IMR-90 (cell line): ENCODE measurements at regions not wholly inside any gene's neighbourhood (a gene's known extent, or its start where the extent isn't known, plus 50 kb on each side); places are given as distances from the start of the nearest gene placed in this dataset.

Experiments
- ATAC-seq: fragments of 200-7000 bp; cut with Tn5 transposase; 2 replicates; pipeline ENCODE4 v1.9.1; 2020; ENCODE audit warnings: low read depth, mild to moderate bottlenecking, moderate library complexity
- BruUV-seq: library from RNA; stranded (reverse); fragments of 400-500 nt; replicated peaks from 2 replicates; lab custom pipeline; 2021; lab: Mats Ljungman, UMichigan
- CTCF ChIA-PET: fragments of 300-600 bp; formaldehyde crosslinking; extraction: SDS; loops from one replicate; lab custom pipeline; 2021; ENCODE audit warnings: antibody characterized with exemption; lab: Yijun Ruan, JAX
- POLR2A ChIA-PET: fragments of 300-600 bp; sonication (Branson Sonifier 250); formaldehyde crosslinking; loops from one replicate; lab custom pipeline; 2022; ENCODE audit warnings: antibody characterized with exemption; ENCODE audit not compliant: unreplicated experiment; lab: Charles Lee
- DNase-seq: peaks from one replicate; pipeline ENCODE4 v3.0.0; 2013
- H2AFZ ChIP-seq: replicated peaks from 2 replicates; pipeline ENCODE3; 2013; ENCODE audit warnings: low read length, mild to moderate bottlenecking; ENCODE audit not compliant: poor library complexity
- H2AK5ac ChIP-seq: 2 replicates; pipeline ENCODE4 v1.6.1; 2013; ENCODE audit warnings: low read depth, low read length, inconsistent platforms
- H2AK9ac ChIP-seq: replicated peaks from 2 replicates; pipeline ENCODE3; 2013; ENCODE audit warnings: mild to moderate bottlenecking, low read depth, low read length, moderate library complexity; ENCODE audit not compliant: poor library complexity
- H2BK120ac ChIP-seq: 2 replicates; pipeline ENCODE4 v1.6.1; 2013; ENCODE audit warnings: low read depth, low read length, inconsistent platforms
- H2BK15ac ChIP-seq: 3 replicates; pipeline ENCODE4 v1.6.1; 2013; ENCODE audit warnings: low read depth, low read length, inconsistent platforms
- H2BK20ac ChIP-seq: 2 replicates; pipeline ENCODE4 v1.6.1; 2013; ENCODE audit warnings: low read depth, mild to moderate bottlenecking, inconsistent platforms, low read length, moderate library complexity
- H2BK5ac ChIP-seq: 2 replicates; pipeline ENCODE4 v1.6.1; 2013; ENCODE audit warnings: mild to moderate bottlenecking, low read depth, low read length, inconsistent platforms; ENCODE audit not compliant: poor library complexity, severe bottlenecking
- H3K14ac ChIP-seq: replicated peaks from 2 replicates; pipeline ENCODE4 v1.6.1; 2013; ENCODE audit warnings: low read depth, low read length, inconsistent platforms
- H3K18ac ChIP-seq: 2 replicates; pipeline ENCODE4 v1.6.1; 2013; ENCODE audit warnings: low read depth, low read length, control low read depth
- H3K23ac ChIP-seq: 2 replicates; pipeline ENCODE4 v1.6.1; 2013; ENCODE audit warnings: low read depth, low read length, inconsistent platforms
- H3K27ac ChIP-seq: 2 replicates; pipeline ENCODE4 v1.5.1; 2013; ENCODE audit warnings: mild to moderate bottlenecking, control low read depth, low read length; ENCODE audit not compliant: insufficient read depth
- H3K27me3 ChIP-seq: 2 replicates; pipeline ENCODE4 v1.6.1; 2013; ENCODE audit warnings: low read length; ENCODE audit not compliant: control insufficient read depth, insufficient read depth
- H3K36me3 ChIP-seq: 2 replicates; pipeline ENCODE4 v1.6.1; 2013; ENCODE audit warnings: low read length, mixed read lengths; ENCODE audit not compliant: control insufficient read depth, insufficient read depth
- H3K4ac ChIP-seq: 2 replicates; pipeline ENCODE4 v1.6.1; 2013; ENCODE audit warnings: low read depth, low read length, inconsistent platforms
- H3K4me1 ChIP-seq: 2 replicates; pipeline ENCODE4 v1.6.1; 2013; ENCODE audit warnings: low read length, mixed read lengths; ENCODE audit not compliant: control insufficient read depth, insufficient read depth
- H3K4me2 ChIP-seq: 2 replicates; pipeline ENCODE4 v1.6.1; 2013; ENCODE audit warnings: low read depth, mild to moderate bottlenecking, control low read depth, low read length, moderate library complexity
- H3K4me3 ChIP-seq: 2 replicates; pipeline ENCODE4 v1.5.1; 2013; ENCODE audit warnings: low read depth, mild to moderate bottlenecking, control low read depth, low read length, moderate library complexity; ENCODE audit not compliant: insufficient read depth
- H3K56ac ChIP-seq: 2 replicates; pipeline ENCODE4 v1.6.1; 2013; ENCODE audit warnings: low read length, inconsistent platforms; ENCODE audit not compliant: insufficient read depth; ENCODE audit errors: extremely low read depth
- H3K79me1 ChIP-seq, 2 experiments: 2 replicates each; pipeline ENCODE4 v1.6.1; 2013; ENCODE audit warnings: low read length in 2 of 2, inconsistent platforms in 1 of 2, low read depth in 1 of 2
- H3K9ac ChIP-seq: 2 replicates; pipeline ENCODE4 v1.6.1; 2013; ENCODE audit warnings: low read depth, low read length, control low read depth
- H3K9me1 ChIP-seq: 2 replicates; pipeline ENCODE4 v1.6.1; 2013; ENCODE audit warnings: low read length, inconsistent platforms; ENCODE audit not compliant: insufficient read depth
- H3K9me3 ChIP-seq: 2 replicates; pipeline ENCODE4 v1.6.1; 2013; ENCODE audit warnings: low read length; ENCODE audit not compliant: control insufficient read depth, insufficient read depth
- H4K20me1 ChIP-seq: 2 replicates; pipeline ENCODE4 v1.6.1; 2013; ENCODE audit warnings: low read length, inconsistent platforms; ENCODE audit not compliant: insufficient read depth
- H4K5ac ChIP-seq: 2 replicates; pipeline ENCODE4 v1.6.1; 2013; ENCODE audit warnings: mild to moderate bottlenecking, low read depth, low read length, control low read depth
- H4K8ac ChIP-seq, 2 experiments: 2 replicates each; pipeline ENCODE4 v1.6.1; 2013; ENCODE audit warnings: low read depth in 2 of 2, low read length in 2 of 2, control low read depth in 1 of 2, inconsistent platforms in 1 of 2
- H4K91ac ChIP-seq: 2 replicates; pipeline ENCODE4 v1.6.1; 2013; ENCODE audit warnings: low read depth, low read length, inconsistent platforms; ENCODE audit not compliant: insufficient read depth
- BHLHE40 ChIP-seq: fragments of 150-350 bp; IDR thresholded peaks from 2 replicates; pipeline ENCODE4 v1.6.1; 2016; ENCODE audit warnings: mild to moderate bottlenecking, low read depth, low read length
- CEBPB ChIP-seq: IDR thresholded peaks from 2 replicates; pipeline ENCODE4 v1.6.1; 2012; ENCODE audit warnings: low read depth, low read length, improper control_type of control experiment
- CHD1 ChIP-seq: IDR thresholded peaks from 2 replicates; pipeline ENCODE4 v1.6.1; 2012; ENCODE audit warnings: low read depth, low read length, improper control_type of control experiment
- FOS ChIP-seq: fragments of 150-350 bp; IDR thresholded peaks from 2 replicates; pipeline ENCODE4 v1.6.1; 2016; ENCODE audit warnings: low read depth, low read length
- MAFK ChIP-seq: IDR thresholded peaks from 2 replicates; pipeline ENCODE4 v1.6.1; 2012; ENCODE audit warnings: low read depth, low read length, improper control_type of control experiment
- MAZ ChIP-seq: IDR thresholded peaks from 2 replicates; pipeline ENCODE4 v1.6.1; 2012; ENCODE audit warnings: low read depth, mild to moderate bottlenecking, low read length, improper control_type of control experiment, moderate library complexity, borderline replicate concordance
- MXI1 ChIP-seq: IDR thresholded peaks from 2 replicates; pipeline ENCODE4 v1.6.1; 2012; ENCODE audit warnings: low read depth, mild to moderate bottlenecking, low read length, moderate library complexity, borderline replicate concordance
- NFE2L2 ChIP-seq: fragments of 150-350 bp; IDR thresholded peaks from 2 replicates; pipeline ENCODE4 v1.6.1; 2016; ENCODE audit warnings: low read depth, mild to moderate bottlenecking, low read length
- POLR2A ChIP-seq: IDR thresholded peaks from 2 replicates; pipeline ENCODE4 v1.6.1; 2012; ENCODE audit warnings: mild to moderate bottlenecking, low read depth, low read length
- RAD21 ChIP-seq: IDR thresholded peaks from 2 replicates; pipeline ENCODE4 v1.6.1; 2012; ENCODE audit warnings: low read length, improper control_type of control experiment
- RCOR1 ChIP-seq: IDR thresholded peaks from 2 replicates; pipeline ENCODE4 v1.6.1; 2012; ENCODE audit warnings: mild to moderate bottlenecking, low read length, improper control_type of control experiment; ENCODE audit not compliant: insufficient replicate concordance
- RFX5 ChIP-seq: IDR thresholded peaks from 2 replicates; pipeline ENCODE4 v1.8.0; 2012; ENCODE audit warnings: low read depth, mild to moderate bottlenecking, low read length, moderate library complexity
- SMC3 ChIP-seq: fragments of 150-350 bp; IDR thresholded peaks from 2 replicates; pipeline ENCODE4 v1.6.1; 2016; ENCODE audit warnings: low read depth, mild to moderate bottlenecking, antibody characterized with exemption, low read length, moderate library complexity
- USF2 ChIP-seq: fragments of 150-350 bp; IDR thresholded peaks from 2 replicates; pipeline ENCODE4 v1.6.1; 2017; ENCODE audit warnings: mild to moderate bottlenecking, antibody characterized with exemption, low read length, low read depth
- WGBS, 2 experiments: methylation state at CpG; one replicate each; pipeline versions ENCODE4 v1.1.5 to v1.1.7; 2013; ENCODE audit warnings: missing lambda C conversion rate in 2 of 2; ENCODE audit not compliant: insufficient read length in 1 of 2; ENCODE audit errors: extremely low coverage in 2 of 2; 5-methylcytosine and 5-hydroxymethylcytosine counted together
- dilution Hi-C: fragments of 300-500 bp; cut with HindIII; formaldehyde crosslinking; loops from one replicate; pipeline ENCODE4 v1.14.3; 2018; ENCODE audit warnings: low sequenced_read_pairs; ENCODE audit not compliant: unreplicated experiment
- in situ Hi-C: fragments of 300-500 bp; cut with MboI; formaldehyde crosslinking; loops from 3 replicates; pipeline ENCODE4 v1.14.3; 2019; ENCODE audit warnings: low sequenced_read_pairs, inconsistent platforms, mixed read lengths
- intact Hi-C: fragments of 100-400 bp; cut with micrococcal nuclease; formaldehyde crosslinking; loops from 2 replicates; pipeline ENCODE4 v1.10.0; 2022
- TF ChIP-seq, protein P1 (sequence below): conservative IDR thresholded peaks from 2 replicates; pipeline ENCODE4 v1.5.1; 2012; ENCODE audit warnings: mild to moderate bottlenecking, low read depth, low read length, improper control_type of control experiment
- TF ChIP-seq, protein P2 (sequence below): fragments of 150-350 bp; IDR thresholded peaks from 2 replicates; pipeline ENCODE4 v1.6.1; 2016; ENCODE audit warnings: low read depth, mild to moderate bottlenecking, low read length, moderate library complexity, borderline replicate concordance

GRCh38 chr1:176330782-176331181 lies 123.7 kb upstream of the COP1 start:
- Histone ChIP-seq H2BK5ac (no peak overlapping the region), H3K18ac (no peak overlapping the region), H3K14ac (no peak overlapping the region), H3K9ac (no peak overlapping the region), H2AFZ (no peak overlapping the region), H2BK120ac (no peak overlapping the region), H3K79me1 (no peaks in the 10 kb centered on the region), H3K4ac (no peak overlapping the region), H3K9me3 (no peaks in the 10 kb centered on the region), H3K27ac (no peak overlapping the region), H2BK20ac (no peak overlapping the region), H4K5ac (no peak overlapping the region), H2AK5ac (no peak overlapping the region), H4K20me1 (no peaks in the 10 kb centered on the region), H3K4me3 (no peak overlapping the region), H3K4me1 (no peaks in the 10 kb centered on the region), H3K36me3 (no peaks in the 10 kb centered on the region), H4K8ac (no peak overlapping the region), H3K27me3 (no peaks in the 10 kb centered on the region), H3K4me2 (no peak overlapping the region), H3K9me1 (no peaks in the 10 kb centered on the region), H3K56ac (no peak overlapping the region), H2BK15ac (no peak overlapping the region), H3K23ac (no peak overlapping the region), H2AK9ac (no peak overlapping the region), H4K91ac (no peak overlapping the region)
- ChIA-PET CTCF (interaction anchor here (0.7 kb wide), 1 partner anchor 15 kb away, joined by 3 read pairs; no protein-coding TSS in a partner anchor), POLR2A (no interaction called here)
- ATAC-seq, result no peak
- in situ Hi-C loops, result no loop called here
- dilution Hi-C loops, result no loop called here
- no CpG with 5 or more reads among the region's 3 CpGs for WGBS, 2 experiments
- no TSS peak for BruUV-seq
- no peak for DNase-seq
- intact Hi-C loops, result no loop called here
- no peak for TF ChIP-seq SMC3
- no peak for TF ChIP-seq RAD21
- no peak for TF ChIP-seq MAFK
- TF ChIP-seq RFX5, result no peak
- TF ChIP-seq BHLHE40, result no peak
- TF ChIP-seq POLR2A, result no peak
- TF ChIP-seq MAZ, result no peak
- no peak for TF ChIP-seq FOS
- TF ChIP-seq CEBPB, result no peak
- TF ChIP-seq MXI1, result no peak
- TF ChIP-seq RCOR1, result no peak
- no peak for TF ChIP-seq USF2
- TF ChIP-seq, protein P1, sequence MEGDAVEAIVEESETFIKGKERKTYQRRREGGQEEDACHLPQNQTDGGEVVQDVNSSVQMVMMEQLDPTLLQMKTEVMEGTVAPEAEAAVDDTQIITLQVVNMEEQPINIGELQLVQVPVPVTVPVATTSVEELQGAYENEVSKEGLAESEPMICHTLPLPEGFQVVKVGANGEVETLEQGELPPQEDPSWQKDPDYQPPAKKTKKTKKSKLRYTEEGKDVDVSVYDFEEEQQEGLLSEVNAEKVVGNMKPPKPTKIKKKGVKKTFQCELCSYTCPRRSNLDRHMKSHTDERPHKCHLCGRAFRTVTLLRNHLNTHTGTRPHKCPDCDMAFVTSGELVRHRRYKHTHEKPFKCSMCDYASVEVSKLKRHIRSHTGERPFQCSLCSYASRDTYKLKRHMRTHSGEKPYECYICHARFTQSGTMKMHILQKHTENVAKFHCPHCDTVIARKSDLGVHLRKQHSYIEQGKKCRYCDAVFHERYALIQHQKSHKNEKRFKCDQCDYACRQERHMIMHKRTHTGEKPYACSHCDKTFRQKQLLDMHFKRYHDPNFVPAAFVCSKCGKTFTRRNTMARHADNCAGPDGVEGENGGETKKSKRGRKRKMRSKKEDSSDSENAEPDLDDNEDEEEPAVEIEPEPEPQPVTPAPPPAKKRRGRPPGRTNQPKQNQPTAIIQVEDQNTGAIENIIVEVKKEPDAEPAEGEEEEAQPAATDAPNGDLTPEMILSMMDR, result no peak
- no peak for TF ChIP-seq NFE2L2
- TF ChIP-seq, protein P2, sequence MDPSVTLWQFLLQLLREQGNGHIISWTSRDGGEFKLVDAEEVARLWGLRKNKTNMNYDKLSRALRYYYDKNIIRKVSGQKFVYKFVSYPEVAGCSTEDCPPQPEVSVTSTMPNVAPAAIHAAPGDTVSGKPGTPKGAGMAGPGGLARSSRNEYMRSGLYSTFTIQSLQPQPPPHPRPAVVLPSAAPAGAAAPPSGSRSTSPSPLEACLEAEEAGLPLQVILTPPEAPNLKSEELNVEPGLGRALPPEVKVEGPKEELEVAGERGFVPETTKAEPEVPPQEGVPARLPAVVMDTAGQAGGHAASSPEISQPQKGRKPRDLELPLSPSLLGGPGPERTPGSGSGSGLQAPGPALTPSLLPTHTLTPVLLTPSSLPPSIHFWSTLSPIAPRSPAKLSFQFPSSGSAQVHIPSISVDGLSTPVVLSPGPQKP, result no peak
- no peak for TF ChIP-seq CHD1
